ENCODE measurements at regions not wholly inside any gene's neighbourhood (a gene's known extent, or its start where the extent isn't known, plus 50 kb on each side); places are given as distances from the start of the nearest gene placed in this dataset.

GRCh38 chr4:159480826-159481225, 377.9 kb downstream of the RAPGEF2 start:
- no peak for DNase-seq (ENCODE audit: low read depth, low spot score)
- Histone ChIP-seq H3K36me3 (ENCODE audit: control insufficient read depth, insufficient read depth, low read length) (no peaks in the 10 kb centered on the region), H3K4me1 (ENCODE audit: control insufficient read depth, insufficient read depth, low read length) (no peaks in the 10 kb centered on the region), H3K27ac (ENCODE audit: low read length) (no peak overlapping the region), H3K9me3 (ENCODE audit: control insufficient read depth, insufficient read depth, low read length) (no peaks in the 10 kb centered on the region), H3K4me3 (ENCODE audit: low read length) (no peak overlapping the region), H3K27me3 (ENCODE audit: control insufficient read depth, insufficient read depth, low read length) (no peaks in the 10 kb centered on the region)
- WGBS (ENCODE audit: insufficient coverage, insufficient read length) = no CpG with 5 or more reads among the region's 1 CpG

- Histone ChIP-seq H3K36me3 (ENCODE audit: control insufficient read depth, insufficient read depth, low read length) (no peaks in the 10 kb centered on the region), H3K27me3 (ENCODE audit: control insufficient read depth, insufficient read depth, low read length) (no peaks in the 10 kb centered on the region), H3K4me3 (ENCODE audit: low read length) (no peak overlapping the region), H3K4me1 (ENCODE audit: control insufficient read depth, insufficient read depth, low read length) (no peaks in the 10 kb centered on the region), H3K9me3 (ENCODE audit: control insufficient read depth, insufficient read depth, low read length) (no peaks in the 10 kb centered on the region), H3K27ac (ENCODE audit: low read length) (no peak overlapping the region)
- DNase-seq (ENCODE audit: low read depth, low spot score) = no peak
- WGBS (ENCODE audit: insufficient coverage, insufficient read length) = no CpG with 5 or more reads among the region's 6 CpGs
Observed at GRCh38 chr4:159481936-159482335, 379.1 kb downstream of the RAPGEF2 start.

- no peak for DNase-seq (ENCODE audit: low read depth, low spot score)
- Histone ChIP-seq H3K27ac (ENCODE audit: low read length) (no peak overlapping the region), H3K9me3 (ENCODE audit: control insufficient read depth, insufficient read depth, low read length) (no peaks in the 10 kb centered on the region), H3K4me1 (ENCODE audit: control insufficient read depth, insufficient read depth, low read length) (no peaks in the 10 kb centered on the region; the same call in 1 of the 2 replicates), H3K27me3 (ENCODE audit: control insufficient read depth, insufficient read depth, low read length) (no peaks in the 10 kb centered on the region), H3K36me3 (ENCODE audit: control insufficient read depth, insufficient read depth, low read length) (no peaks in the 10 kb centered on the region), H3K4me3 (ENCODE audit: low read length) (no peak overlapping the region)
- no CpG with 5 or more reads among the region's 5 CpGs for WGBS (ENCODE audit: insufficient coverage, insufficient read length)
Observed at GRCh38 chr4:159483110-159483781, 380.4 kb downstream of the RAPGEF2 start.

- no peaks in the 10 kb centered on the region for H3K36me3 ChIP-seq (ENCODE audit: control insufficient read depth, insufficient read depth, low read length)
- H3K9me3 ChIP-seq (ENCODE audit: control insufficient read depth, insufficient read depth, low read length) = no peaks in the 10 kb centered on the region
- H3K4me3 ChIP-seq (ENCODE audit: low read length) = no peak overlapping the region
- no CpG with 5 or more reads among the region's 6 CpGs for WGBS (ENCODE audit: insufficient coverage, insufficient read length)
- no peak overlapping the region for H3K27ac ChIP-seq (ENCODE audit: low read length)
- DNase-seq (ENCODE audit: low read depth, low spot score) = no peak
- H3K27me3 ChIP-seq (ENCODE audit: control insufficient read depth, insufficient read depth, low read length) = no peaks in the 10 kb centered on the region
- no peaks in the 10 kb centered on the region; the same call in 1 of the 2 replicates for H3K4me1 ChIP-seq (ENCODE audit: control insufficient read depth, insufficient read depth, low read length)
Observed at GRCh38 chr4:159483782-159484741, 381.2 kb downstream of the RAPGEF2 start.

GRCh38 chr4:159484864-159485263, 382.0 kb downstream of the RAPGEF2 start:
- WGBS (ENCODE audit: insufficient coverage, insufficient read length) = no CpG with 5 or more reads among the region's 2 CpGs
- no peaks in the 10 kb centered on the region; the same call in 1 of the 2 replicates for H3K4me1 ChIP-seq (ENCODE audit: control insufficient read depth, insufficient read depth, low read length)
- H3K36me3 ChIP-seq (ENCODE audit: control insufficient read depth, insufficient read depth, low read length) = no peaks in the 10 kb centered on the region
- no peaks in the 10 kb centered on the region for H3K9me3 ChIP-seq (ENCODE audit: control insufficient read depth, insufficient read depth, low read length)
- H3K27me3 ChIP-seq (ENCODE audit: control insufficient read depth, insufficient read depth, low read length) = no peaks in the 10 kb centered on the region
- H3K4me3 ChIP-seq (ENCODE audit: low read length) = no peak overlapping the region
- H3K27ac ChIP-seq (ENCODE audit: low read length) = no peak overlapping the region
- DNase-seq (ENCODE audit: low read depth, low spot score) = no peak

GRCh38 chr4:159487284-159487747, 384.4 kb downstream of the RAPGEF2 start:
- Histone ChIP-seq H3K27me3 (ENCODE audit: control insufficient read depth, insufficient read depth, low read length) (no peaks in the 10 kb centered on the region), H3K36me3 (ENCODE audit: control insufficient read depth, insufficient read depth, low read length) (no peaks in the 10 kb centered on the region), H3K4me1 (ENCODE audit: control insufficient read depth, insufficient read depth, low read length) (no peaks in the 10 kb centered on the region; the same call in 1 of the 2 replicates), H3K27ac (ENCODE audit: low read length) (no peak overlapping the region), H3K4me3 (ENCODE audit: low read length) (no peak overlapping the region), H3K9me3 (ENCODE audit: control insufficient read depth, insufficient read depth, low read length) (peaks cover 3% of the 10 kb centered on the region; the same call in 1 of the 2 replicates)
- WGBS (ENCODE audit: insufficient coverage, insufficient read length) = no CpG with 5 or more reads among the region's 8 CpGs
- DNase-seq (ENCODE audit: low read depth, low spot score) = peak; percentile 74

- Histone ChIP-seq H3K36me3 (ENCODE audit: control insufficient read depth, insufficient read depth, low read length) (no peaks in the 10 kb centered on the region), H3K9me3 (ENCODE audit: control insufficient read depth, insufficient read depth, low read length) (peaks cover 3% of the 10 kb centered on the region; the same call in 1 of the 2 replicates), H3K4me1 (ENCODE audit: control insufficient read depth, insufficient read depth, low read length) (no peaks in the 10 kb centered on the region; the same call in 1 of the 2 replicates), H3K4me3 (ENCODE audit: low read length) (no peak overlapping the region), H3K27me3 (ENCODE audit: control insufficient read depth, insufficient read depth, low read length) (no peaks in the 10 kb centered on the region), H3K27ac (ENCODE audit: low read length) (no peak overlapping the region)
- no peak for DNase-seq (ENCODE audit: low read depth, low spot score)
- WGBS (ENCODE audit: insufficient coverage, insufficient read length) = no CpG with 5 or more reads among the region's 1 CpG
Observed at GRCh38 chr4:159489646-159490045, 386.8 kb downstream of the RAPGEF2 start.

- peaks cover 3% of the 10 kb centered on the region; the same call in 1 of the 2 replicates for H3K9me3 ChIP-seq (ENCODE audit: control insufficient read depth, insufficient read depth, low read length)
- WGBS (ENCODE audit: insufficient coverage, insufficient read length) = no CpG with 5 or more reads among the region's 2 CpGs
- H3K27me3 ChIP-seq (ENCODE audit: control insufficient read depth, insufficient read depth, low read length) = no peaks in the 10 kb centered on the region
Observed at GRCh38 chr4:159495515-159496236, 392.8 kb downstream of the RAPGEF2 start.

GRCh38 chr4:159496248-159496647, 393.4 kb downstream of the RAPGEF2 start:
- Histone ChIP-seq H3K4me1 (ENCODE audit: control insufficient read depth, insufficient read depth, low read length) (no peaks in the 10 kb centered on the region), H3K27me3 (ENCODE audit: control insufficient read depth, insufficient read depth, low read length) (no peaks in the 10 kb centered on the region), H3K27ac (ENCODE audit: low read length) (no peak overlapping the region), H3K9me3 (ENCODE audit: control insufficient read depth, insufficient read depth, low read length) (peaks cover 3% of the 10 kb centered on the region; the same call in 1 of the 2 replicates), H3K4me3 (ENCODE audit: low read length) (no peak overlapping the region), H3K36me3 (ENCODE audit: control insufficient read depth, insufficient read depth, low read length) (no peaks in the 10 kb centered on the region)
- no CpG with 5 or more reads among the region's 1 CpG for WGBS (ENCODE audit: insufficient coverage, insufficient read length)
- DNase-seq (ENCODE audit: low read depth, low spot score) = no peak

More at GRCh38 chr4:159495515-159496236, 392.8 kb downstream of the RAPGEF2 start:
- DNase-seq (ENCODE audit: low read depth, low spot score) = no peak
- Histone ChIP-seq H3K27ac (ENCODE audit: low read length) (no peak overlapping the region), H3K36me3 (ENCODE audit: control insufficient read depth, insufficient read depth, low read length) (no peaks in the 10 kb centered on the region), H3K4me1 (ENCODE audit: control insufficient read depth, insufficient read depth, low read length) (no peaks in the 10 kb centered on the region), H3K4me3 (ENCODE audit: low read length) (no peak overlapping the region)

- no peak overlapping the region for H3K4me3 ChIP-seq (ENCODE audit: low read length)
- no peaks in the 10 kb centered on the region for H3K4me1 ChIP-seq (ENCODE audit: control insufficient read depth, insufficient read depth, low read length)
- no peak overlapping the region for H3K27ac ChIP-seq (ENCODE audit: low read length)
- no peaks in the 10 kb centered on the region for H3K9me3 ChIP-seq (ENCODE audit: control insufficient read depth, insufficient read depth, low read length)
- no peak for DNase-seq (ENCODE audit: low read depth, low spot score)
- H3K36me3 ChIP-seq (ENCODE audit: control insufficient read depth, insufficient read depth, low read length) = no peaks in the 10 kb centered on the region
- no CpG with 5 or more reads among the region's 2 CpGs for WGBS (ENCODE audit: insufficient coverage, insufficient read length)
- H3K27me3 ChIP-seq (ENCODE audit: control insufficient read depth, insufficient read depth, low read length) = no peaks in the 10 kb centered on the region
Observed at GRCh38 chr4:159497936-159498335, 395.1 kb downstream of the RAPGEF2 start.

All from iPS DF 6.9 (cell line).